SK-N-SH (cell line): ENCODE measurements at regions not wholly inside any gene's neighbourhood (a gene's known extent, or its start where the extent isn't known, plus 50 kb on each side); places are given as distances from the start of the nearest gene placed in this dataset.

ENCODE experiments used
- CTCF ChIA-PET: fragments of 300-600, 350-600 bp; formaldehyde crosslinking; extraction: SDS; loops from one replicate; lab custom pipeline; 2021; lab: Yijun Ruan, JAX
- POLR2A ChIA-PET: fragments of 350-600 bp; sonication (Branson Sonifier 250); formaldehyde crosslinking; extraction: SDS; loops from one replicate; lab custom pipeline; 2020; ENCODE audit warnings: antibody characterized with exemption, inconsistent platforms; lab: Yijun Ruan, JAX
- DNase-seq: peaks from one replicate; pipeline ENCODE4 v3.0.0; 2012
- H2AFZ ChIP-seq: fragments of 200-600 bp; sonication (generic); 2 replicates; pipeline ENCODE4 v1.8.1; 2016; ENCODE audit warnings: antibody characterized with exemption, mild to moderate bottlenecking, low read depth
- H3F3A ChIP-seq: fragments of 200-600 bp; sonication (generic); replicated peaks from 2 replicates; pipeline ENCODE3; 2016; ENCODE audit warnings: antibody characterized with exemption, mild to moderate bottlenecking; ENCODE audit not compliant: insufficient read depth
- H3K27ac ChIP-seq, 2 experiments: fragments of 200-500 bp in 1 of 2; fragments of 200-600 bp in 1 of 2; sonication (Bioruptor generic) in 1 of 2; sonication (generic), shearing (Covaris generic) in 1 of 2; 2 replicates each; pipeline versions ENCODE4 v1.5.1 to v1.6.1; 2014 to 2016; ENCODE audit warnings: low read depth in 2 of 2, inconsistent platforms in 1 of 2, low read length in 1 of 2, mild to moderate bottlenecking in 1 of 2, mixed read lengths in 1 of 2
- H3K27me3 ChIP-seq: fragments of 200-600 bp; sonication (generic), shearing (Covaris generic); 2 replicates; pipeline ENCODE4 v1.6.1; 2016; ENCODE audit warnings: mixed run types; ENCODE audit not compliant: insufficient read depth
- H3K36me3 ChIP-seq, 2 experiments: fragments of 200-500 bp in 1 of 2; fragments of 200-600 bp in 1 of 2; sonication (Bioruptor generic) in 1 of 2; sonication (generic) in 1 of 2; replicated peaks in 1 of 2; 2 replicates each; pipeline versions ENCODE3 to v1.5.1; 2014 to 2016; ENCODE audit warnings: low read length in 1 of 2, mild to moderate bottlenecking in 1 of 2; ENCODE audit not compliant: insufficient read depth in 2 of 2, control insufficient read depth in 1 of 2
- H3K4me1 ChIP-seq, 2 experiments: fragments of 200-500 bp in 1 of 2; fragments of 200-600 bp in 1 of 2; sonication (Bioruptor generic) in 1 of 2; sonication (generic), shearing (Covaris generic) in 1 of 2; 2 replicates each; pipeline versions ENCODE4 v1.5.1 to v1.6.1; 2014 to 2016; ENCODE audit warnings: low read depth in 1 of 2, low read length in 1 of 2, mixed run types in 1 of 2; ENCODE audit not compliant: insufficient read depth in 2 of 2, control insufficient read depth in 1 of 2
- H3K4me2 ChIP-seq: fragments of 200-600 bp; sonication (generic), shearing (Covaris generic); 2 replicates; pipeline ENCODE4 v1.6.1; 2017; ENCODE audit warnings: mixed run types
- H3K4me3 ChIP-seq, 2 experiments: fragments of 200-500 bp in 1 of 2; fragments of 200-600 bp in 1 of 2; sonication (Bioruptor generic) in 1 of 2; sonication (generic), shearing (Covaris generic) in 1 of 2; 2 replicates each; pipeline versions ENCODE4 v1.5.1 to v1.8.1; 2014 to 2016; ENCODE audit warnings: low read depth in 2 of 2, inconsistent platforms in 1 of 2, low read length in 1 of 2, mild to moderate bottlenecking in 1 of 2, mixed read lengths in 1 of 2, moderate library complexity in 1 of 2
- H3K79me2 ChIP-seq: fragments of 200-600 bp; sonication (generic); 2 replicates; pipeline ENCODE4 v1.8.1; 2017; ENCODE audit warnings: mild to moderate bottlenecking; ENCODE audit not compliant: insufficient read depth
- H3K9ac ChIP-seq: fragments of 200-600 bp; sonication (generic); 2 replicates; pipeline ENCODE4 v1.6.1; 2017; ENCODE audit warnings: mixed run types
- H3K9me2 ChIP-seq: fragments of 200-600 bp; sonication (generic); 2 replicates; pipeline ENCODE4 v1.6.1; 2017; ENCODE audit warnings: mixed run types
- H3K9me3 ChIP-seq: fragments of 200-600 bp; sonication (generic); 2 replicates; pipeline ENCODE4 v1.6.1; 2017; ENCODE audit warnings: mixed run types, mild to moderate bottlenecking, moderate library complexity
- H4K20me1 ChIP-seq: fragments of 200-600 bp; sonication (generic); 2 replicates; pipeline ENCODE4 v1.6.1; 2017; ENCODE audit warnings: mild to moderate bottlenecking, mixed run types; ENCODE audit not compliant: insufficient read depth
- CHD2 ChIP-seq: fragments of 150-350 bp; IDR thresholded peaks from 2 replicates; pipeline ENCODE4 v1.6.1; 2018; ENCODE audit warnings: low read length; ENCODE audit not compliant: partially characterized antibody
- FOXM1 ChIP-seq: IDR thresholded peaks from 2 replicates; pipeline ENCODE4 v1.4.0; 2012; ENCODE audit warnings: low read depth, mild to moderate bottlenecking
- GABPA ChIP-seq: IDR thresholded peaks from 2 replicates; pipeline ENCODE4 v1.4.0; 2012; ENCODE audit warnings: low read depth, mild to moderate bottlenecking
- IRF3 ChIP-seq: fragments of 150-350 bp; IDR thresholded peaks from 2 replicates; pipeline ENCODE4 v1.6.1; 2016; ENCODE audit warnings: mild to moderate bottlenecking, low read depth, low read length
- MXI1 ChIP-seq: IDR thresholded peaks from 2 replicates; pipeline ENCODE4 v1.6.1; 2012; ENCODE audit warnings: mild to moderate bottlenecking, low read depth, low read length, improper control_type of control experiment
- NFIC ChIP-seq: IDR thresholded peaks from 2 replicates; pipeline ENCODE4 v1.4.0; 2012; ENCODE audit warnings: borderline replicate concordance
- NRF1 ChIP-seq: IDR thresholded peaks from 2 replicates; pipeline ENCODE4 v1.6.1; 2012; ENCODE audit warnings: low read depth, mild to moderate bottlenecking, low read length
- POLR2AphosphoS5 ChIP-seq: IDR thresholded peaks from 2 replicates; pipeline ENCODE4 v1.6.1; 2012; ENCODE audit warnings: low read depth, low read length
- RAD21 ChIP-seq: IDR thresholded peaks from 2 replicates; pipeline ENCODE4 v1.6.1; 2012; ENCODE audit warnings: mild to moderate bottlenecking, low read length
- SMC3 ChIP-seq: IDR thresholded peaks from 2 replicates; pipeline ENCODE4 v1.6.1; 2012; ENCODE audit warnings: low read depth, low read length, improper control_type of control experiment
- TAF1 ChIP-seq: IDR thresholded peaks from 2 replicates; pipeline ENCODE4 v1.6.1; 2012; ENCODE audit warnings: low read depth, mild to moderate bottlenecking, low read length, moderate library complexity, borderline replicate concordance
- TCF12 ChIP-seq: IDR thresholded peaks from 2 replicates; pipeline ENCODE4 v1.4.0; 2012
- USF2 ChIP-seq: fragments of 150-350 bp; IDR thresholded peaks from 2 replicates; pipeline ENCODE4 v1.6.1; 2017; ENCODE audit warnings: antibody characterized with exemption, low read length, low read depth, borderline replicate concordance
- YY1 ChIP-seq: IDR thresholded peaks from 2 replicates; pipeline ENCODE4 v1.4.0; 2012; ENCODE audit warnings: low read depth, mild to moderate bottlenecking
- WGBS: methylation state at CpG from one replicate; pipeline ENCODE4 v1.1.6; 2017; ENCODE audit warnings: low lambda C conversion rate; 5-methylcytosine and 5-hydroxymethylcytosine counted together
- TF ChIP-seq, protein P1 (sequence below): IDR thresholded peaks from 2 replicates; pipeline ENCODE4 v1.4.0; 2012; ENCODE audit warnings: low read depth, borderline replicate concordance

DNA sequence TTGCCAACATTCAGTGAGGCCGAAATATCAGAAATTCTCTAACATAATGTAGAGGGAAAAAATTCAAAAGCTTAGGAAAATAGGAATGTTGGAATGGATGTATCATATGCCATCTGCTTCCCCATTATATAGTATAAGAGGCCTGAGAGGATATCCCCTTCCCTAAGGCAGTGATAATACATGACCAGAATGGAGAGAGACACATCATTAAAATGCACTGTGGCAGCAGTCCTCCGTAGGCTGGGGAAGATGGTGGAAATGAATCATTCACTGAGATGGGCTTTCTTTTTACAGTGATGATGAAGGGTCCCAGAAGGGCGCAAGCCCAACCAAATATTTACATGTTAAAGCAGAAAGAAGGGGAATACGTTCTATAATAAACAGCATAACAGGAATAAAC, 799.1 kb upstream of the SPRY2 start (continued):
- TF ChIP-seq POLR2AphosphoS5: no peak
- TF ChIP-seq, protein P1, sequence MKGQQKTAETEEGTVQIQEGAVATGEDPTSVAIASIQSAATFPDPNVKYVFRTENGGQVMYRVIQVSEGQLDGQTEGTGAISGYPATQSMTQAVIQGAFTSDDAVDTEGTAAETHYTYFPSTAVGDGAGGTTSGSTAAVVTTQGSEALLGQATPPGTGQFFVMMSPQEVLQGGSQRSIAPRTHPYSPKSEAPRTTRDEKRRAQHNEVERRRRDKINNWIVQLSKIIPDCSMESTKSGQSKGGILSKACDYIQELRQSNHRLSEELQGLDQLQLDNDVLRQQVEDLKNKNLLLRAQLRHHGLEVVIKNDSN: no peak
- TF ChIP-seq YY1: no peak
- no peak for TF ChIP-seq CHD2

- Histone ChIP-seq H3K9me2 (no peaks in the 10 kb centered on the region), H3F3A (no peaks in the 10 kb centered on the region), H3K27ac (no peak overlapping the region), H4K20me1 (no peaks in the 10 kb centered on the region), H3K79me2 (no peaks in the 10 kb centered on the region), H3K36me3 (no peaks in the 10 kb centered on the region), H3K4me1 (no peaks in the 10 kb centered on the region), H3K9me3 (no peaks in the 10 kb centered on the region; the same call in 1 of the 2 replicates), H3K9ac (no peak overlapping the region), H3K27me3 (no peaks in the 10 kb centered on the region), H3K4me2 (no peak overlapping the region), H3K4me3 (no peak overlapping the region), H2AFZ (no peak overlapping the region)
- DNase-seq: no peak
- 23% methylated on average over 8 of the region's 8 CpGs for WGBS
- POLR2A ChIA-PET: no interaction called here
- TF ChIP-seq TAF1: no peak
- TF ChIP-seq RAD21: no peak
- TF ChIP-seq POLR2AphosphoS5: no peak
- TF ChIP-seq IRF3: no peak
- TF ChIP-seq USF2: no peak
- no peak for TF ChIP-seq SMC3
- TF ChIP-seq NRF1: no peak
- TF ChIP-seq MXI1: no peak
- TF ChIP-seq TCF12: no peak
- no peak for TF ChIP-seq GABPA
- TF ChIP-seq NFIC: no peak
- TF ChIP-seq FOXM1: no peak
- CTCF ChIA-PET: interaction anchor here (1.0 kb wide), 1 partner anchor 32 kb away, joined by 4 read pairs; no protein-coding TSS in a partner anchor
Measured at GRCh38 chr13:81138353-81138980, 797.5 kb upstream of the SPRY2 start.
